ENCODE measurements at regions not wholly inside any gene's neighbourhood (a gene's known extent, or its start where the extent isn't known, plus 50 kb on each side); places are given as distances from the start of the nearest gene placed in this dataset.

- no peak for TF ChIP-seq CTCF (conservative IDR thresholded peaks at IDR 0.05; ENCODE audit: low read depth, low read length)
- no peak for TF ChIP-seq EZH2 (IDR thresholded peaks at IDR 0.05; ENCODE audit: borderline replicate concordance, low read depth, low read length, poor library complexity, severe bottlenecking)
- Histone ChIP-seq H3K4me1 (ENCODE audit: insufficient read depth, low read length, poor library complexity, severe bottlenecking) (no peaks in the 10 kb centered on the region), H3K4me3 (ENCODE audit: low read depth, low read length, poor library complexity, severe bottlenecking) (no peak overlapping the region), H3K27me3 (replicated peaks; ENCODE audit: insufficient read depth, low read depth, low read length, poor library complexity) (peaks cover 2% of the 10 kb centered on the region), H3K36me3 (ENCODE audit: insufficient read depth, low read length, poor library complexity, severe bottlenecking) (no peaks in the 10 kb centered on the region), H3K9me3 (ENCODE audit: low read depth, low read length, poor library complexity, severe bottlenecking) (no peaks in the 10 kb centered on the region), H3K27ac (ENCODE audit: low read depth, low read length, poor library complexity, severe bottlenecking) (no peak overlapping the region)
- BruUV-seq (replicated peaks), result no TSS peak
- ChIA-PET CTCF (no interaction called here), POLR2A (ENCODE audit: low non-redundant PET) (no interaction called here)
- intact Hi-C loops (cut with micrococcal nuclease; ENCODE audit: unreplicated experiment), result no loop called here
- no peak for DNase-seq (ENCODE audit: low spot score)
These were observed 52.1 kb upstream of the PRR23E start for GRCh38 chr3:127140501-127141460.

DNA sequence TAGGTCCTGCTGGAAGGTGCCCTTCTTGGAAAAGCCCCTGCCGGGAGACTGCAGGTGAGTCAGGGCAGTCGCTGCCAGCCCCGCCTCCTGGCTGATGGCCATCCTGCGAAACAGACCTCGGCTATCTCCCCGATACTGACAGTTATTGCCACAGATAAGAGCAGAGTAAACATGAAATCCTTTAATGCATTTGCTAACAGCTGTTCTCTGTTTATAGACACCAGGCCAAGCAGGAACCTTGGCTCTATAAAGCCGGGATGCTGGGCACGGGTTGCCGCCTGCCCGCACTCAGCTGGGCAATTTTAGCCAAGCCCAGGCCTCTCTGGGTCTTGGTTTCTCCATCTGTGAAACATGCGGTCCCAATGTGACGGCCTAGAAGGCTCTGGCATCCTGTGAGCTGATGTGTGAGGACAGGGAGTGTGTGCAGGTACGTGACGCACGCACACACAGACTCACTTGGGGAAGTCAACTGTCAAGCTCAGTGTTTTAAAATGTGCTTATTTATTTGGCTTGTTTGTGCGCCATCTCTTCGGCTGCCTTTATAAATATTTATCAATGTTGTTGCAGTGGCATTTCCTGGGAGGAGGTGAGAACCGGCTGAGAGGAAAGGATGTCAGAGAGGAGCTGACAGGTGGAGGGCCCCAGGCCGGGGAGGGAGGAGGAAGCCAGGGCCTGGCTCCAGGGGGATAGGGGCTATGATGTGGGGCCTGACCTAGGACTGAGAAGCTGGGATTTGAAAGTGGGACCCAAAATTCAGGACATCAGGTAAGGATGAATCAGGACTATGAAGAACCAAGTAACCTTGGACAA is 50.8 kb upstream of the PRR23E start:
- no peaks in the 10 kb centered on the region for H3K27me3 ChIP-seq (replicated peaks; ENCODE audit: insufficient read depth, low read depth, low read length, poor library complexity)
- BruUV-seq (replicated peaks), result no TSS peak
- H3K9me3 ChIP-seq (ENCODE audit: low read depth, low read length, poor library complexity, severe bottlenecking), result no peaks in the 10 kb centered on the region
- H3K36me3 ChIP-seq (ENCODE audit: insufficient read depth, low read length, poor library complexity, severe bottlenecking), result no peaks in the 10 kb centered on the region
- H3K27ac ChIP-seq (ENCODE audit: low read depth, low read length, poor library complexity, severe bottlenecking), result no peak overlapping the region
- no peaks in the 10 kb centered on the region for H3K4me1 ChIP-seq (ENCODE audit: insufficient read depth, low read length, poor library complexity, severe bottlenecking)
- DNase-seq (ENCODE audit: low spot score), result no peak
- POLR2A ChIA-PET (ENCODE audit: low non-redundant PET), result no interaction called here
- H3K4me3 ChIP-seq (ENCODE audit: low read depth, low read length, poor library complexity, severe bottlenecking), result no peak overlapping the region
- intact Hi-C loops (cut with micrococcal nuclease; ENCODE audit: unreplicated experiment), result no loop called here
- CTCF ChIA-PET, result no interaction called here
- TF ChIP-seq EZH2 (IDR thresholded peaks at IDR 0.05; ENCODE audit: borderline replicate concordance, low read depth, low read length, poor library complexity, severe bottlenecking), result no peak
- TF ChIP-seq CTCF (conservative IDR thresholded peaks at IDR 0.05; ENCODE audit: low read depth, low read length), result no peak
